GM03348 (cell line): ENCODE measurements at regions not wholly inside any gene's neighbourhood (a gene's known extent, or its start where the extent isn't known, plus 50 kb on each side); places are given as distances from the start of the nearest gene placed in this dataset.
"Not testable (repeated sequence)": the region's sequence is repeated elsewhere in the genome, so short reads cannot be mapped to it uniquely, and the experiment has no call there.

Experiments used
- DNase-seq: peaks from one replicate; pipeline ENCODE4 v3.0.0; 2012; ENCODE audit warnings: low spot score

DNA sequence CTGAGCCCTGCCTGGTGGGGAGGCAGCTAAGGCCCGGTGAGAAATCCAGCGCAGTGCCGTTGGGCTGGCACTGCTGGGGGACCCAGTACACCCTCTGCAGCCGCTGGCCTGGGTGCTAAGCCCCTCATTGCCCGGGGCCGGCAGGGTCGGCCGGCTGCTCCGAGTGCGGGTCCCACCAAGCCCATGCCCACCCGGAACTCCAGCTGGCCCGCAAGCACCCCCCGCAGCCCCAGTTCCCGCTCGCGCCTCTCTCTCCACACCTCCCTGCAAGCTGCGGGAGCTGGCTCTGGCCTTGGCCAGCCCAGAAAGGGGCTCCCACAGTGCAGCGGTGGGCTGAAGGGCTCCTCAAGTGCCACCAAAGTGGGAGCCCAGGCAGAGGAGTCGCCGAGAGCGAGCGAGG, 225.1 kb upstream of the ANKH start:
- DNase-seq, result not testable (repeated sequence)

- DNase-seq, result no peak
Observed at GRCh38 chr5:15092801-15093200, 221.2 kb upstream of the ANKH start.

GRCh38 chr5:15085671-15086070, 214.1 kb upstream of the ANKH start:
- DNase-seq, result no peak

GRCh38 chr5:15082096-15082495, 210.5 kb upstream of the ANKH start:
- no peak for DNase-seq

GRCh38 chr5:15080219-15080618, 208.6 kb upstream of the ANKH start:
- DNase-seq, result no peak

DNA sequence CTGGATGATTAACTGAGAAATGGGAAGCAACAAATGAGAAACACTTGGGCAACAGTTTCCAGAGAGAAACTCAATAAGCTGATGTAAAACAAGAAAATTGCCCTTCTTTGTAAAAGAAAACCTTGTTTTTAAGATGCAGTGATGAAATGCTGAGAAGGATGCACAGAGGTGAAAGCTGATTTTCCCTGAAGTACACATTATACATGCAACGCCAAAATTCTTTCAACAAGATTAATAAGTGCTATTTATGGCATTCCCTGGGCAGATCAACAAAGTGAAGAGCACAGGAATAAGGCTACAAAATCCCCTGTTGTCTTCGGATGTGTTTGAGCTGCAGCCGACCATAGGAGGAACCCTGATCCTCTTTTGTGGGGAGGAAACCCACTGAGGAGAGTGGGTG, 208.0 kb upstream of the ANKH start:
- no peak for DNase-seq

DNA sequence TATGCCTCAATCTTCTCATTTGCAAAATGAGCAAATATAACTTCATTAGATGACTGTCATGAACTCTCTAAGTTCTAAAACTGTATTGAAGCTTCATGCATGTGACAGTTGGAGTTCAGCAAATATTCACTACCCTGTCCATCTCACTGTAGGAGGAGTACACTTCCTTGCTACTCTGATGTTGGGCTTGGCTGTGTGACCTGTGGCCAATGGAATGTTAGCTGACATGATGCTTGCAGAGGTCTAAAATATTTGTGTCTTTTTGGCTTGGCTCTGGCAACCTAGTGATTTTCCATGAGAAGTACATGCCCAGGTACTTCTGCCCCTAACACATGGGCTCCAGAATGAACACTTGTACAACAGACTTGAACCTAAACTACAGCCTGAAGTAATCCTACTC, 203.1 kb upstream of the ANKH start:
- no peak for DNase-seq

DNA sequence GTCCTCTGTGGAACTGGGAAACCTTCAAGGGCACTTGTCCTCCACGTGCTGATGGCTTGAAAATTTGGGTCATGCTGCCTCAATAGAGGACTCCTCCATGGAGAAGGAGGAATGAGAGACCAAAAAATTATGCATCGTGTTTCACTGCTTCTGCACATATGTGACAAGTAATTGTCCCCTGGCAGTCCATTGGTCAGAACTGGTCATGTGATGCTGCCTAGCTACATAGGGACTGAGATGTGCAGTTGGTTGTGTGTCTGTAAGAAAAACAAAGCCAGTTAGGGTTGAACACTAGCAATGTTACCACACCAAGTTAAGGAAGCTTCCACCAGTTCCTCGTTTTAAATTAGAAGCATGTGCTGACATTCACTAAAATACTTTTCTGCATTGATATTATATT, 201.9 kb upstream of the ANKH start:
- DNase-seq, result no peak

DNA sequence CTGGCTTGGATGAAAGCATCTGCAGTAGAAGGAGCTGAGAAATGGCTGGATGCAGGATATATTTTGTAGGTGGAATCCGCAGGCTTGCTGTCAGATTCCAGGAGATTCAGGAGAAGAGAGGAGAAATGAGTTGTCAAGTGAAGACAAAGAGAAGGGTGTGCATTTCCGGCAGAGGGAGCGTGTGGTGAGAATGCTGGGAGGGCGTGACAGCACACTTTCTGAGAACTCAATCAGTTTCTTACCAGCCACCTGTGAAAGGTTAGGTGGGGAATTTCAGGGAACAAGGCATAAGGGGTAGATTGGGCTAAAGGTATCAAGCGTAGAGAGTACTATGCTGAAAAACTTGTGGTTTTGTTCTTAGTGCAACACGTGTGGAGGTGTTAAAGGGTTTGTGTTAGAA, 199.3 kb upstream of the ANKH start:
- no peak for DNase-seq

DNA sequence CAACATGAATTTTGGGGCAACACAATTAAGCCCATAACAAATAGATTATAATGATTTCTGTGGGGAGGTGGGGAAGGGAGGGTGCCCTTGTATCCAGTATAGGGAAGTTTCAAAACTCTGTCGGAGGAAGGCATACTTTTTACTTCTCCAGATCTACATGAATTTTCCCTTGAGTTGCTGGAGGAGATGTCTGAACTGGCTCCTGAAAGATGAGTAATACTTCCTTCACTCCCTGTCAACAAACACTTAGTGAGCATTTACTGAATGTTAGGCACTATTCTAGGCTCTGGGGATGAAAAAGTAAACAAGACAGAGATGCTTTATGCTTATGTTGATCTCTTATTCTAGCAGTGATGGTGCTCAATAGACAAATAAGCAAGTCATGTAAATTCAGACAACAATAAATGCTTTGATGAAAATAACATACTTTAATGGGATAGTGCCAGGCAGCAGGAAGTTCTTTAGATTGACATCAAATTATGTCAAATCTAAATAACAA, 197.9 kb upstream of the ANKH start:
- no peak for DNase-seq

DNA sequence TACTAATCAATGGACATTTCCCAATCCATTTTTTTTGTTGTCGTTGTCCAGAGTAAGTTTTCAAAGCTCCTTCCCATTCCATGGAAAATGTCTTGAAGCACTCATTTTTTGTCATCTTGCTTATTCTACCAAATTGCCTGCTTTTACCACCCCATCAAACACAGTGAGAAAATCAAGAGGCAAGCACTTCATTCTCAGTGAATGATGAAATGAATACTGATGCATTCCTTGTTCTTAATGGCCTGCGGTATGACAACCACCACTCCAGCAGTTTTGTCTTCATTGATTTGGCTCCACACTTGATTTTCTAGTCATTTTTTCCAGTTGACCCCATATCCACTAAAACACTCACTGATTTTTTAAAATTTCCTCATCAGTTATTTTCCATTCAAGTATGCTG, 193.5 kb upstream of the ANKH start:
- no peak for DNase-seq

GRCh38 chr5:15064396-15064795, 192.8 kb upstream of the ANKH start:
- DNase-seq, result no peak

- no peak for DNase-seq
Observed at GRCh38 chr5:15056988-15057592, 185.5 kb upstream of the ANKH start.

DNA sequence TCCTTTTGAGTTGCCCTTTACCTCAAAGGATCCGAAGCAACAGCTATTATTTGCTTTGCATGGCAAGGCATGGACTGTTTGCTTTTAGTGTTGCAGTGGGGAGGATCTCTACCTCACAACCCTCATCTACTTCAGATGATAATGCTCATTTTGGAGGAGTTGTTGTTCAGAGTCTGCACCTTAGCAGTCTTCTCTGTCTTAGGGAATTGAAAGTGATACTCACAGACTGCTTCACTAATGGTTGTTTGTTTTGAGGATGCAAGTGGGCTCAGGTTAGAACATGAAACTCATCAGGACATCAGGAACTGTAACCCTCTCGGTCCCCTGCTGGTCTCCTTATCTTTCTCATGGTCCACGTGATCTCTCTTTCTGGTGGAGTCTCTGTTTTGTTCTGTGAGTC, 172.9 kb upstream of the ANKH start:
- DNase-seq, result no peak

- no peak for DNase-seq
Observed at GRCh38 chr5:15037247-15037908, 165.8 kb upstream of the ANKH start.

DNA sequence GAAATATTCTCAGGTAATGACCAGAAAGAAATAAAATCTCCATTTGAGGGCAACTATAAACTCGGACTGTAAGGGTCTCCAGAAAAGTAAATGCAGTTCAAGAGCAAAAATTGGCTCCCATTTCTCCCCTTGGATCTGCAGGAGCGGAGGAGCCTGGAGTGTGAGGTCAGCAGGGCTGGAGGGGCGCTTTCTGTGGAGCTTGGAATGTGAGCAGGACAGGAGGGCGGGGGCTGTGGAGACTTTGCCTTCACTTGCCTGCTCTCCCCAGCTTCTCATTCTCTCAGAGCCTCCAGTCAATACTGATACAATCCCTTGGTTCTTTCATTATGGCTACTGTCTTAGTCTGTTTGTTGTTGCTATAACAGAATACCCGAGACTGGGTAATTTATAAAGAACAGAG, 162.8 kb upstream of the ANKH start:
- no peak for DNase-seq

DNA sequence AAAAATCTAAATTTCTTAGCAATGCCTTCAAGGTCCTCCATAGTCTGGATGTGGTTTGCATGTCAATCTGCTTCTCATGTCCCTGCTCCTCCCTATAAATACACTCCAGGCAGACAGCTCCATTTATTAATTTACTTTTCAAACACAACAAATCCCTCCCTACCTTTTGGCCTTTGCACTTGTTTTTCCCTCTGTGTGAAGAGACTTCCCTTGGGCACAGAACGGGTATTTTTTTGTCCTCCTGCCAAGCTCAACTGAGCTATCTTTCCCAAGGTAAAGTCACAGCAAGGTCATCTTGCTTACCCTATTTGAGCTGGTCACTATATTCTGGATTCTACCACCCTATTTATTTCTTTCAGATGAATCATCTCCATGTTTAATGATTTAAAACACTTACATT, 159.6 kb upstream of the ANKH start:
- DNase-seq, result no peak

- DNase-seq, result no peak
Observed at GRCh38 chr5:15027764-15028163, 156.2 kb upstream of the ANKH start.

DNA sequence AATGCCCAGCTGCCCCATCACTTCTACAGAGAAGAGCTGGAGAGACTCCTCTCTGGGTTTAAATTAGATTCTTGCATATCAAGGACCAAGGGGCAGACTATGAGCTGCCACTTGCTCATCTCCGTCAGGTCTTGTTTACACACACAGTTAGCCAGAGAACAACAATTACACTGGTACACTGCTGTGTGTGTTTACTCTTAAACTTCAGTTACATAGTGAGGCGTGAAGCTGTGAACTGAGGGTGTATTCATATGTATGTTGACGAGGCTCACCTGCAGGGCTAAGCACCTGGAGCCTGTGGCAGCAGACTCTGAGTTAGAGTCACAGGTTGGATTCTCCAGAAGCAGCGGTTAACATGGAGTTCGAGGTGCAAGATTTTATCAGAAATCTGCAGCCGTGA, 155.4 kb upstream of the ANKH start:
- DNase-seq, result no peak

DNA sequence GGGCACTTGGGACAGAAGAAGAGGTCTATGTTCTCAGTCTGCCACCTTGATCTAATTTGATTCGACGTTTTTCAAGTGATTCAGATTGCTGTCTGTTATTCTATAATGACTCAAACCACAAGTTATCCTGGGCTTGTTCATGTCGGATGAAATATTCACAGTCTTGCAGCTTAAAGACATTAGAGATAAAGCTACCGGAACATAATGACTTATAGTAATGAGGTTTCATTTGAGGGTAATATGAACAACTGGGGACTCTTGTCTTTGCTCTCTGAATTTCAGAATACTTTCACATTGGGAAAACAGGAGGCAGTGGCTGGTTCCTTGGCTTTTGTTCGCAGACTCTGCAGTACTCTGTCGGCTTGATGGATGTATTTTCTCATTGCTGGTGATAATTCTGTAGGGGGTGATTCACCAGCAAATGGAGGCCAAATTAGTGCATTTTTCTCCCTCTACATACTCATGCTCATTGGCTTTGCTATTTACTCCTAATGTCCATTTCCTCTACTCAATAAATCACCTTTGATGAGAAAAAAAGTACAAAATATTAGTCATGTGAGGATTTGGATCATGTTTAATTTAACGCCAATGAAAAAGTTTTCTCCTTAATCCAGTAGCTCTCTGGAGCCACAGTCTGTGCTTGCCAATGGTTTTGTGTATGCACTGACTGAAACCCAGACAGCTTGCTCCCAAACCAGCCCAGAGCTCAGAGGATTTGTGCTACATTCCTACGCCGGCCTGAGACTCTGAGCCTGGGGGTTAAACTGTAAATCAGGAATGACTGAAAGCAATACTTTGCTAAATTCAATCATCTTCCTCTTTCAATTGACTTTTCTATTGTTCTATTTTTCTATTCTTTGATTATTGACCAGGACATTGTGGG, 154.7 kb upstream of the ANKH start:
- peak; percentile 65 for DNase-seq

- no peak for DNase-seq
Observed at GRCh38 chr5:15023846-15024245, 152.3 kb upstream of the ANKH start.

- no peak for DNase-seq
Observed at GRCh38 chr5:15023266-15023665, 151.7 kb upstream of the ANKH start.
